Nephron progenitor cell (in vitro differentiated cells): ENCODE measurements at regions not wholly inside any gene's neighbourhood (a gene's known extent, or its start where the extent isn't known, plus 50 kb on each side); places are given as distances from the start of the nearest gene placed in this dataset.
A peak's percentile ranks its signal among the peaks of the same experiment; 100 is the strongest.

Experiments
- DNase-seq: peaks from one replicate; pipeline ENCODE4 v3.0.0; 2021
- H3K27ac Mint-ChIP-seq: 2 replicates; pipeline ENCODE4 v1.8.0; 2021; ENCODE audit warnings: mild to moderate bottlenecking, moderate library complexity, mixed read lengths
- H3K27me3 Mint-ChIP-seq: 2 replicates; pipeline ENCODE4 v1.8.0; 2021; ENCODE audit warnings: mild to moderate bottlenecking, low read depth, mixed read lengths; ENCODE audit not compliant: poor library complexity
- H3K36me3 Mint-ChIP-seq: 2 replicates; pipeline ENCODE4 v1.8.0; 2021; ENCODE audit warnings: low read depth, mixed read lengths
- H3K4me1 Mint-ChIP-seq: 2 replicates; pipeline ENCODE4 v1.8.0; 2021; ENCODE audit warnings: mixed read lengths
- H3K4me3 Mint-ChIP-seq: 2 replicates; pipeline ENCODE4 v1.8.0; 2021; ENCODE audit warnings: mild to moderate bottlenecking, moderate library complexity, mixed read lengths
- H3K9me3 Mint-ChIP-seq: 2 replicates; pipeline ENCODE4 v1.8.0; 2021; ENCODE audit warnings: mild to moderate bottlenecking, moderate library complexity, mixed read lengths
- TF ChIP-seq, protein P1 (sequence below): fragments of 200-600 bp; sonication (generic); IDR thresholded peaks from 2 replicates; pipeline ENCODE4 v1.5.0; 2021; ENCODE audit warnings: antibody characterized with exemption

- H3K36me3 Mint-ChIP-seq, result peaks cover 4% of the 10 kb centered on the region
- TF ChIP-seq, protein P1, sequence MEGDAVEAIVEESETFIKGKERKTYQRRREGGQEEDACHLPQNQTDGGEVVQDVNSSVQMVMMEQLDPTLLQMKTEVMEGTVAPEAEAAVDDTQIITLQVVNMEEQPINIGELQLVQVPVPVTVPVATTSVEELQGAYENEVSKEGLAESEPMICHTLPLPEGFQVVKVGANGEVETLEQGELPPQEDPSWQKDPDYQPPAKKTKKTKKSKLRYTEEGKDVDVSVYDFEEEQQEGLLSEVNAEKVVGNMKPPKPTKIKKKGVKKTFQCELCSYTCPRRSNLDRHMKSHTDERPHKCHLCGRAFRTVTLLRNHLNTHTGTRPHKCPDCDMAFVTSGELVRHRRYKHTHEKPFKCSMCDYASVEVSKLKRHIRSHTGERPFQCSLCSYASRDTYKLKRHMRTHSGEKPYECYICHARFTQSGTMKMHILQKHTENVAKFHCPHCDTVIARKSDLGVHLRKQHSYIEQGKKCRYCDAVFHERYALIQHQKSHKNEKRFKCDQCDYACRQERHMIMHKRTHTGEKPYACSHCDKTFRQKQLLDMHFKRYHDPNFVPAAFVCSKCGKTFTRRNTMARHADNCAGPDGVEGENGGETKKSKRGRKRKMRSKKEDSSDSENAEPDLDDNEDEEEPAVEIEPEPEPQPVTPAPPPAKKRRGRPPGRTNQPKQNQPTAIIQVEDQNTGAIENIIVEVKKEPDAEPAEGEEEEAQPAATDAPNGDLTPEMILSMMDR, result no peak
- H3K27ac Mint-ChIP-seq, result no peak overlapping the region
- H3K4me1 Mint-ChIP-seq, result peaks cover 18% of the 10 kb centered on the region
- no peak for DNase-seq
- H3K27me3 Mint-ChIP-seq, result peaks cover 2% of the 10 kb centered on the region
- H3K4me3 Mint-ChIP-seq, result no peak overlapping the region
- peaks cover 22% of the 10 kb centered on the region for H3K9me3 Mint-ChIP-seq
These were observed 284.8 kb downstream of the THBS2 start for GRCh38 chr6:168968801-168969200.

GRCh38 chr6:168968228-168968627, 285.4 kb downstream of the THBS2 start:
- Mint-ChIP-seq H3K36me3 (peaks cover 4% of the 10 kb centered on the region), H3K9me3 (peaks cover 22% of the 10 kb centered on the region), H3K27ac (no peak overlapping the region), H3K4me1 (peaks cover 23% of the 10 kb centered on the region), H3K27me3 (peaks cover 2% of the 10 kb centered on the region), H3K4me3 (no peak overlapping the region)
- TF ChIP-seq, protein P1, result no peak
- no peak for DNase-seq

GRCh38 chr6:168967281-168967925, 286.2 kb downstream of the THBS2 start:
- DNase-seq, result no peak
- TF ChIP-seq, protein P1, result no peak
- H3K27ac Mint-ChIP-seq, result peak overlapping the region; percentile 37
- peaks cover 22% of the 10 kb centered on the region for H3K9me3 Mint-ChIP-seq
- H3K4me3 Mint-ChIP-seq, result no peak overlapping the region
- H3K27me3 Mint-ChIP-seq, result peaks cover 2% of the 10 kb centered on the region
- H3K36me3 Mint-ChIP-seq, result peaks cover 4% of the 10 kb centered on the region
- peaks cover 23% of the 10 kb centered on the region for H3K4me1 Mint-ChIP-seq

GRCh38 chr6:168964138-168964835, 289.4 kb downstream of the THBS2 start:
- no peak overlapping the region for H3K27ac Mint-ChIP-seq
- peaks cover 4% of the 10 kb centered on the region for H3K27me3 Mint-ChIP-seq
- H3K4me1 Mint-ChIP-seq, result peaks cover 23% of the 10 kb centered on the region
- H3K36me3 Mint-ChIP-seq, result peaks cover 4% of the 10 kb centered on the region
- H3K9me3 Mint-ChIP-seq, result peaks cover 22% of the 10 kb centered on the region
- TF ChIP-seq, protein P1, result no peak
- H3K4me3 Mint-ChIP-seq, result no peak overlapping the region
- no peak for DNase-seq

- Mint-ChIP-seq H3K9me3 (peaks cover 22% of the 10 kb centered on the region), H3K27ac (no peak overlapping the region), H3K4me1 (peaks cover 17% of the 10 kb centered on the region), H3K36me3 (peaks cover 4% of the 10 kb centered on the region), H3K27me3 (peaks cover 4% of the 10 kb centered on the region), H3K4me3 (no peak overlapping the region)
- DNase-seq, result no peak
- TF ChIP-seq, protein P1, result no peak
These were observed 290.8 kb downstream of the THBS2 start for GRCh38 chr6:168962886-168963285.

DNA sequence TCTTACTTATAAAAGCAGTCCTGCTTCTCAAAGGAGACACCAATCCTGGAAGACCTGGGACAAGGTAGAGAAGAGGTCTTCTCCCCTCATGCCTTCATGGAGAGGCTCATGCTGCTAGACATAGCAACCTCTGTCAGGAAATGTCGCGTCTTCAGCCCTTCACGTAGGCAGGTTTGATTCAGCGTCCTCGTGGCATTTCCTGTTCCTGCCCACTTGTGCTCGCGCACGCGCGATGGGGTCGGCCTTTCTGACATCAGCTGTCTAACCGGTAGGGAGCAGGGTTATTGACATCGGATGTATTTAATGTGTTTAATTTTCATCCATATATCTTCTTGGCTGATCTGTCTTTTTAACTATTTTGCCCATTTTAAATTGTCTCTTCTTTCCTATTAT, 292.4 kb downstream of the THBS2 start:
- TF ChIP-seq, protein P1, result no peak
- peaks cover 12% of the 10 kb centered on the region for H3K4me1 Mint-ChIP-seq

More for the DNA sequence above, 292.4 kb downstream of the THBS2 start:
- DNase-seq, result no peak
- Mint-ChIP-seq H3K27ac (no peak overlapping the region), H3K4me3 (no peak overlapping the region), H3K36me3 (no peaks in the 10 kb centered on the region), H3K9me3 (peaks cover 10% of the 10 kb centered on the region), H3K27me3 (peaks cover 4% of the 10 kb centered on the region)
